ENCODE measurements at regions not wholly inside any gene's neighbourhood (a gene's known extent, or its start where the extent isn't known, plus 50 kb on each side); places are given as distances from the start of the nearest gene placed in this dataset.

- WGBS (ENCODE audit: insufficient coverage), result 90% methylated on average over 5 of the region's 8 CpGs
- DNase-seq (no peak), ATAC-seq (ENCODE audit: low read depth) (no peak)
- Mint-ChIP-seq H3K9me3 (ENCODE audit: insufficient read depth) (no peaks in the 10 kb centered on the region), H3K27me3 (peaks cover 11% of the 10 kb centered on the region), H3K27ac (no peak overlapping the region), H3K4me1 (no peaks in the 10 kb centered on the region), H3K4me3 (no peak overlapping the region)
- Histone ChIP-seq H3K36me3 (replicated peaks in 1 of 2; ENCODE audit: control extremely low read depth in 1 of 2, control insufficient read depth in 1 of 2, extremely low read depth in 1 of 2, insufficient read depth in 2 of 2, low read length in 1 of 2) (no peaks in the 10 kb centered on the region), H2AFZ (ENCODE audit: insufficient read depth, low read depth, low read length, poor library complexity, severe bottlenecking) (no peak overlapping the region), H3K9me3 (ENCODE audit: control extremely low read depth in 1 of 3, control insufficient read depth in 2 of 3, insufficient read depth in 1 of 3, low read length in 2 of 3) (peaks cover 0 to 4% (median 3%) of the 10 kb centered on the region in 3 donors), H3K4me2 (replicated peaks; ENCODE audit: low read depth, low read length, poor library complexity, severe bottlenecking) (no peak overlapping the region), H3K4me1 (ENCODE audit: control insufficient read depth in 2 of 2, insufficient read depth in 2 of 2, low read length in 2 of 2) (no peaks in the 10 kb centered on the region), H3K27me3 (replicated peaks in 1 of 4; ENCODE audit: control extremely low read depth in 1 of 4, control insufficient read depth in 3 of 4, insufficient read depth in 4 of 4, low read length in 3 of 4) (no peaks in the 10 kb centered on the region), H4K20me1 (ENCODE audit: control insufficient read depth, insufficient read depth, low read length, poor library complexity, severe bottlenecking) (no peaks in the 10 kb centered on the region), H3K27ac (ENCODE audit: low read length in 2 of 2) (no peak overlapping the region), H3K4me3 (ENCODE audit: control extremely low read depth in 1 of 5, extremely low read depth in 1 of 5, insufficient read depth in 1 of 5, low read depth in 2 of 5, low read length in 4 of 5) (no peak overlapping the region), H3K79me2 (ENCODE audit: control insufficient read depth, insufficient read depth, low read length) (no peaks in the 10 kb centered on the region), H3K9ac (ENCODE audit: low read length) (no peak overlapping the region)
- CTCF ChIA-PET, result no interaction called here
- POLR2A ChIA-PET, result no interaction called here
- intact Hi-C loops (cut with micrococcal nuclease), result no loop called here
- no peak for TF ChIP-seq EZH2 (IDR thresholded peaks at IDR 0.05; ENCODE audit: borderline replicate concordance, insufficient read depth, low read depth, low read length, poor library complexity, severe bottlenecking)
These were observed 463.4 kb downstream of the EIPR1 start for GRCh38 chr2:2914252-2914651.

GRCh38 chr2:2913601-2914120, 464.0 kb downstream of the EIPR1 start:
- Histone ChIP-seq H3K36me3 (replicated peaks in 1 of 2; ENCODE audit: control extremely low read depth in 1 of 2, control insufficient read depth in 1 of 2, extremely low read depth in 1 of 2, insufficient read depth in 2 of 2, low read length in 1 of 2) (no peaks in the 10 kb centered on the region), H3K27ac (ENCODE audit: low read length in 2 of 2) (no peak overlapping the region), H2AFZ (ENCODE audit: insufficient read depth, low read depth, low read length, poor library complexity, severe bottlenecking) (no peak overlapping the region), H3K9me3 (ENCODE audit: control extremely low read depth in 1 of 3, control insufficient read depth in 2 of 3, insufficient read depth in 1 of 3, low read length in 2 of 3) (peaks cover 0 to 4% (median 3%) of the 10 kb centered on the region in 3 donors), H3K27me3 (replicated peaks in 1 of 4; ENCODE audit: control extremely low read depth in 1 of 4, control insufficient read depth in 3 of 4, insufficient read depth in 4 of 4, low read length in 3 of 4) (no peaks in the 10 kb centered on the region), H3K79me2 (ENCODE audit: control insufficient read depth, insufficient read depth, low read length) (no peaks in the 10 kb centered on the region), H3K9ac (ENCODE audit: low read length) (no peak overlapping the region), H3K4me1 (ENCODE audit: control insufficient read depth in 2 of 2, insufficient read depth in 2 of 2, low read length in 2 of 2) (no peaks in the 10 kb centered on the region), H3K4me2 (replicated peaks; ENCODE audit: low read depth, low read length, poor library complexity, severe bottlenecking) (no peak overlapping the region), H4K20me1 (ENCODE audit: control insufficient read depth, insufficient read depth, low read length, poor library complexity, severe bottlenecking) (no peaks in the 10 kb centered on the region), H3K4me3 (ENCODE audit: control extremely low read depth in 1 of 5, extremely low read depth in 1 of 5, insufficient read depth in 1 of 5, low read depth in 2 of 5, low read length in 4 of 5) (no peak overlapping the region)
- TF ChIP-seq EZH2 (IDR thresholded peaks at IDR 0.05; ENCODE audit: borderline replicate concordance, insufficient read depth, low read depth, low read length, poor library complexity, severe bottlenecking) (no peak), CTCF (IDR thresholded peaks at IDR 0.05) (no peak)
- intact Hi-C loops (cut with micrococcal nuclease), result no loop called here
- H3K4me1 Mint-ChIP-seq, result no peaks in the 10 kb centered on the region
- ATAC-seq (ENCODE audit: low read depth) (no peak), DNase-seq (no peak)
- H3K9me3 Mint-ChIP-seq (ENCODE audit: insufficient read depth), result no peaks in the 10 kb centered on the region
- POLR2A ChIA-PET, result no interaction called here
- CTCF ChIA-PET, result no interaction called here
- H3K4me3 Mint-ChIP-seq, result no peak overlapping the region
- no peak overlapping the region for H3K27ac Mint-ChIP-seq
- peaks cover 8% of the 10 kb centered on the region for H3K27me3 Mint-ChIP-seq
- WGBS (ENCODE audit: insufficient coverage), result 80% methylated on average over 8 of the region's 13 CpGs
